ENCODE measurements at regions not wholly inside any gene's neighbourhood (a gene's known extent, or its start where the extent isn't known, plus 50 kb on each side); places are given as distances from the start of the nearest gene placed in this dataset.

DNA sequence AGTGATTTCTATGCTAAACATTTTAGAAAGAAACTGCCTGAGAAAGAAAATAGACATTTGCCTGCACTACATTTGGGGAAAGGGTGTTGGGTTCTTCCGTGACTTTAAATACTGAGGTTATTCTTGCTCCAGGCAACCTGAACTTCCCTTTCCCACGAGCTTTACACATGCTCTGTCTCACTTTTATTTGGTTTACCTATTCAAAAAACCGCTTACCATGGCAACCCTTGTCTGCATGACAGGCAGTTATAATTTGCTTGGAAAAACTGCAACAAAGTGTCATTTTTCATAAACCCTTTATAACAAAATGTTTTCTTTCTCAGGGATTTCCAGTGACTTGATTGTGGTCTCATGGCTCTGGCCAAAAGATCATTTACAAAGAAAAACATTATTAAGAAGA is 416.3 kb upstream of the MEIS2 start:
- intact Hi-C loops (cut with micrococcal nuclease), result no loop called here
- no peak overlapping the region for H3K4me3 Mint-ChIP-seq
- H3K27me3 Mint-ChIP-seq (ENCODE audit: insufficient read depth), result no peaks in the 10 kb centered on the region
- H3K36me3 Mint-ChIP-seq (ENCODE audit: low read depth), result no peaks in the 10 kb centered on the region
- no peak overlapping the region for H3K27ac Mint-ChIP-seq
- DNase-seq (ENCODE audit: low spot score), result no peak
- H3K4me1 Mint-ChIP-seq (ENCODE audit: low read depth), result no peaks in the 10 kb centered on the region
- H3K9me3 Mint-ChIP-seq, result peaks cover 12% of the 10 kb centered on the region

DNA sequence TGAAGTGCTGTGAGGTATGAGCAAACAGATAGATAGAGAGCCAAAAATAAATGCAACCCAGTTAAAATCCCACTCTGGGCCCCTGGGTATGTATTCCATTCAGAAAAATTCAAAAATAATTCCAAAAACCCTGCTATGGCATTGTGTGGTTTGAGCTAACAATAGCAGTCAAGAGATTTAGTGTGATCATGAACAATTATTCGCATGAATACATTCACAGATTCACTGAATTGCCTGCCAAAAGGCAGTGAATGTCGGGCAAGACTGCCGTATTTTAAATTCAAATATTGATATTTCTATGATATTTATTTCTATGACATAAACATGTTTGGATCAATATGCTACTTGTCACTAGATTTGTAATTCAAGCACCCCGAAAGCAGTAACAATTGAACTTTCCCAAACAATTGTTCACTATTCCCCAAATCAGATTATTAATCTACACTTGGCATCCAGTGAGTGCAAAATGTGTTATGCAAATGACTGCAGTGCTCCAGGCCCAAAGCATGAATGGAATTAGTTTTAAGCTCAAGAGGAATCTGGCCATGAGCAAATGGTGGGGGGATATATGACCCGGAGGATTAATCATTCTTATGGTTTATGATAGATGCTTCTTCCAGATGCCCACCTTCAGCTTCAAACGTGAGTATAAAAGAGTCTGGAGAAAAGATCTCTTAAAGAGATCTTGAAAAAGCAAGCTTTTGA is 417.0 kb upstream of the MEIS2 start:
- H3K27me3 Mint-ChIP-seq (ENCODE audit: insufficient read depth), result no peaks in the 10 kb centered on the region
- H3K4me1 Mint-ChIP-seq (ENCODE audit: low read depth), result no peaks in the 10 kb centered on the region
- peaks cover 12% of the 10 kb centered on the region for H3K9me3 Mint-ChIP-seq
- no peak overlapping the region for H3K27ac Mint-ChIP-seq
- intact Hi-C loops (cut with micrococcal nuclease), result no loop called here
- no peak overlapping the region for H3K4me3 Mint-ChIP-seq
- no peak for DNase-seq (ENCODE audit: low spot score)
- H3K36me3 Mint-ChIP-seq (ENCODE audit: low read depth), result no peaks in the 10 kb centered on the region

DNA sequence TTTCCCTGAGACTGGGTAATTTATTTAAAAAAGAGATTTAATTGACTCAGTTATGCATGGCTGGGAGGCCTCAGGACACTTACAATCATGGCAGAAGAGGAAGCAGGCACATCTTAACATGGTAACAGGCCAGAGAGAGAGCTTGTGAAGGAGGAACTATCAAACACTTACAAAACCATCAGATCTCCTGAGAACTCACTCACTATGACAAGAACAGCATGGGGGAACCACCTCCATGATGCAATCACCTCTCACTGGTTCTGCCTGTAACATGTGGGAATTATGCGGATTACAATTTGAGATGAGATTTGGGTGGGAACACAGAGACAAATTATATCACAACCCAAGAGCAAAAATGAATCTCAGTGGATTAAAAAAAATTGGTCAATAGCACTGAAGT is 416.0 kb upstream of the TMCO5A start:
- Mint-ChIP-seq H3K9me3 (peaks cover 7% of the 10 kb centered on the region), H3K4me1 (ENCODE audit: low read depth) (no peaks in the 10 kb centered on the region), H3K27ac (no peak overlapping the region), H3K36me3 (ENCODE audit: low read depth) (no peaks in the 10 kb centered on the region), H3K27me3 (ENCODE audit: insufficient read depth) (no peaks in the 10 kb centered on the region), H3K4me3 (no peak overlapping the region)
- intact Hi-C loops (cut with micrococcal nuclease), result no loop called here
- no peak for DNase-seq (ENCODE audit: low spot score)

DNA sequence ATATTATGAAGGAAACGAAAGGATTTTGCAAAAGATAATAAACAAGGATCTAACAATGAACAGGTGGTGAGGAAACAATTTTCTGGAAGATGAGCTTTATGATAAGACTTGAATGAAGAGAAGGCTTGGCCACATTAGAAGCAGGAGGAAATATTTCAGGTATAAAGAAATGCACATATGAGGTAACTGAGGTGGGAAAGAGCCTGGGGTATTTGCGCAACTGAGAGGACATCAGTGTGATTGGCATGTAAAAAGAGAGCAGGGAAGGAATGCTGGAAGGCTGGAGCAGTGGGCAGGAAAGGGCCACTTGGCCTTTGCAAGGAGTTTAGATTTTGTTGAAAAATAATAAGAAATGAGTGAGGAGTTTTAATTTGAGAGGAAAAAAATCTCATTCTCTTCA is 414.4 kb upstream of the TMCO5A start:
- H3K36me3 Mint-ChIP-seq (ENCODE audit: low read depth), result no peaks in the 10 kb centered on the region
- peaks cover 11% of the 10 kb centered on the region for H3K9me3 Mint-ChIP-seq
- DNase-seq (ENCODE audit: low spot score), result no peak
- H3K4me1 Mint-ChIP-seq (ENCODE audit: low read depth), result no peaks in the 10 kb centered on the region
- H3K27ac Mint-ChIP-seq, result no peak overlapping the region
- H3K27me3 Mint-ChIP-seq (ENCODE audit: insufficient read depth), result no peaks in the 10 kb centered on the region
- no peak overlapping the region for H3K4me3 Mint-ChIP-seq
- intact Hi-C loops (cut with micrococcal nuclease), result no loop called here

DNA sequence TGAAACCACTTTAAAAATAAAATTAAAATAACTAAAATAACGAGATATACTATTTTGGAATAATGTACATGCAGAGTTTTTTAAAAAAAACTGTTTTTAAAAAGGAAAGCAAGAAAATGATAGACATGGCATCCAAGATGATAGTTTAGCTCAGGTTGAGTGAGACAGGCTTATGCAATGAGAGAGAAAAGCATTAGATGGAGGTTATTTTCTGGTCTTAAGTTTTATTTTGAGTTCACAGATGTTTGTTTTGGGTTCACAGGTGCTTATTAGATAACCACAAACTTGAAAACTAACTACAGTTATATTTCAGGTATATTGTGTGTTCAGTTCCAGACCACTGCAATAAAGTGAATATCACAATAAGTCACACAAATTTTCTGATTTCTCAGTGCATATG is 413.6 kb upstream of the TMCO5A start:
- Mint-ChIP-seq H3K27me3 (ENCODE audit: insufficient read depth) (no peaks in the 10 kb centered on the region), H3K9me3 (peaks cover 14% of the 10 kb centered on the region), H3K4me1 (ENCODE audit: low read depth) (no peaks in the 10 kb centered on the region), H3K27ac (no peak overlapping the region), H3K4me3 (no peak overlapping the region), H3K36me3 (ENCODE audit: low read depth) (no peaks in the 10 kb centered on the region)
- intact Hi-C loops (cut with micrococcal nuclease), result no loop called here
- DNase-seq (ENCODE audit: low spot score), result no peak

DNA sequence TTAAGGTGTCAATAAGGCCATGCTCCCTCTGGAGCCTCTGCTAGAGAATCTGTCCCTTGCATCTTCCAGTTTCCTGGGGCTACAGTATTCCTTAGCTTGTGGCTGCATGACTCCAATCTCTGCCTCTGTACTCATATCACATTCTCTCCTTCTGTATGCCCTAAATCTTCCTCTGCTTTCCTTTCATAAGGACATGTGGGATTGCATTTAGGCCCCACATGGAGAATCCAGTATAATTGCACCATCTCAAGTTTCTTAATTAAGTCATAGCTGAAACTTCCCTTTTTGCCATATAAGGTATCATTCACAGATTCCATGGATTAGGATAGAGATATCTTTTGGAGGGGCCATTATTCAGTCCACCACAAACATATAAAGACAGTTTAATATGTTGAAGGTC is 409.8 kb upstream of the TMCO5A start:
- no peaks in the 10 kb centered on the region for H3K36me3 Mint-ChIP-seq (ENCODE audit: low read depth)
- H3K9me3 Mint-ChIP-seq, result peaks cover 16% of the 10 kb centered on the region
- no peak for DNase-seq (ENCODE audit: low spot score)
- intact Hi-C loops (cut with micrococcal nuclease), result no loop called here
- no peaks in the 10 kb centered on the region for H3K27me3 Mint-ChIP-seq (ENCODE audit: insufficient read depth)
- no peak overlapping the region for H3K4me3 Mint-ChIP-seq
- H3K27ac Mint-ChIP-seq, result no peak overlapping the region
- H3K4me1 Mint-ChIP-seq (ENCODE audit: low read depth), result no peaks in the 10 kb centered on the region

DNA sequence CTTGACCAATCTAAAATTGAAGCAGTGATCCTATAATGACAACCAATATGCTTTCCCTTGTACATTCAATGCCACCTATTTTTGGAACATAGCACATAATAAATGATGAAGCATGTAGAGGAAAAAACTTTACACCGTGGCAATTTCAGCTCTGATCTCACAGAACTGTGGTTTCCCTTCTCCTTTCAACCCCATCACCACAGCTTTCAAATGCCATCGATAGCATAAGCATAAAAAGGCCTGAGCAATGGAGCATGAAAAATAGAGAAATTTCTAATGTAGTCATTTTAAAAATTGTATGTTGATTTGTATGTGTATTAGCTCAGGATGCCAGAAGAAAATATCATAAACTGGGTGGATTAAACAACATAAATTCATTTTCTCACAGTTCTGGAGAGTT is 406.0 kb upstream of the TMCO5A start:
- Mint-ChIP-seq H3K9me3 (peaks cover 14% of the 10 kb centered on the region), H3K27me3 (ENCODE audit: insufficient read depth) (no peaks in the 10 kb centered on the region), H3K36me3 (ENCODE audit: low read depth) (no peaks in the 10 kb centered on the region), H3K27ac (no peak overlapping the region), H3K4me1 (ENCODE audit: low read depth) (no peaks in the 10 kb centered on the region), H3K4me3 (no peak overlapping the region)
- intact Hi-C loops (cut with micrococcal nuclease), result no loop called here
- no peak for DNase-seq (ENCODE audit: low spot score)

DNA sequence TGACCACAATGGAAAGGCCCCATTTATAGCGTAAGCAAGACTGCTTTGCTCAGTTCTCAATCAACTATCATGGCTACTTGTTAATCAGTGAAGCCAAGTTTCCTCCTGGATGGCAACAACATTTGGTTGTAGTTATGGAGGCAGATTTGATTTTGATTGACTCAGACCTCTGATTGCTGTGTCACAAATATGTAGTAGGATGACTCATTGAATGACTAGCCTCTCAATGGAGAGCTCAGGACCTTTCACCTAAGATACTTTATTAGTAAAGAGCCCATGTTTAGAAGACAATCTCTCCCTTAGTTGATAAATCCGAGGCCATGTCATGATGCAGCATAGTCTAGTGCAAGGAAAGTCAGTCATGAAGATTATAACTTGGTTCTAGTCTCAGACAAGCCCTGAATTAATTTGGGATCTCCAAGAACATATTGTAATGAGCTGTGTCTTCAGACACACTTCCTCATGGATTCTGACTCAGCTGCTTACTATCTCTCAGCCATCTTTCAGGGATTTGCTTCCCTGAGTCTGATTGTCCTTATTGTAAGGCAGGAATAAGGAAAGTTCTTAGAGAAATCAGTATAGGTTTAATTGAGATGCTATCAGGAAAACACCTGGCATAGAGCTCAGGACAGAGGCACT is 397.4 kb upstream of the TMCO5A start:
- Mint-ChIP-seq H3K36me3 (ENCODE audit: low read depth) (no peaks in the 10 kb centered on the region), H3K4me3 (no peak overlapping the region), H3K9me3 (peaks cover 13% of the 10 kb centered on the region), H3K27ac (no peak overlapping the region), H3K4me1 (ENCODE audit: low read depth) (no peaks in the 10 kb centered on the region), H3K27me3 (ENCODE audit: insufficient read depth) (no peaks in the 10 kb centered on the region)
- intact Hi-C loops (cut with micrococcal nuclease), result no loop called here
- no peak for DNase-seq (ENCODE audit: low spot score)

DNA sequence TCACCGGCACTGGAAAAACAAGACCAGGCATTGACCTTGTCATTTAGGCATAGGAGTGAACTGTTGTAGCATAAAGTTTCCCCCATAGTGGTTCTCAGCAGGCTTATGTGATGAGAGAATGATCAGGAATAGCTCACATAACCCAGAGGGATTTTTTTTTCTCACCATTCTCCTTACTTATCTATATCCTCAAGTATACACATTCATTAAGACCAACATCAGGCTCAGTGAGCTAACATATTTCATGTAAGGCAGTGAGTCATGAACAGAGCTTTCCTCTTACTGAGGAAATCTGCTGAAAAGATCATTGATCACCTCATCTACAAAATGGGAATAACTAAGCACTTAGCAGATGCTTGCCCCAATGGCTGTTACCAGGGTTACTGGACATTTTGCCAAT is 396.6 kb upstream of the TMCO5A start:
- DNase-seq (ENCODE audit: low spot score), result no peak
- intact Hi-C loops (cut with micrococcal nuclease), result no loop called here
- no peak overlapping the region for H3K27ac Mint-ChIP-seq
- H3K36me3 Mint-ChIP-seq (ENCODE audit: low read depth), result no peaks in the 10 kb centered on the region
- no peaks in the 10 kb centered on the region for H3K27me3 Mint-ChIP-seq (ENCODE audit: insufficient read depth)
- H3K9me3 Mint-ChIP-seq, result peaks cover 17% of the 10 kb centered on the region
- H3K4me3 Mint-ChIP-seq, result no peak overlapping the region
- H3K4me1 Mint-ChIP-seq (ENCODE audit: low read depth), result no peaks in the 10 kb centered on the region

DNA sequence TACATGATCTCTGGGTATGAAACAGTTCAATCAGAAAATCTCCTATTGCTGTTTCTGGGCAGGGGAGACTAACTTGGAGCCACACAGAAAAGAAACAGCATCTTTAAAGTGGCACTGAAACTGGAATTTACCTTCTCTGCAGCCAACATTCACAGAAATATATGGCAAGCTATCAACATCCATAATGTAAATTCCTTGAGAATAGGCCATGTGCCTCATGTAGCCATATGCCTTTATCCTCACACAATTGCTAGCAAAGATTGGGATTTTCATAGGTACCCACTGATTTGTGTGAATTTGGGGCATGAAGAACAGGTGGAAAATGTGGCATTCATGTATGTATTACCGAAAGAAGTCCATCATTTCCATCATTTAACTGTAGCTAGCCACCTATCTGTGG is 386.3 kb upstream of the TMCO5A start:
- H3K9me3 Mint-ChIP-seq, result peaks cover 9% of the 10 kb centered on the region
- H3K4me1 Mint-ChIP-seq (ENCODE audit: low read depth), result no peaks in the 10 kb centered on the region
- no peak for DNase-seq (ENCODE audit: low spot score)
- no peaks in the 10 kb centered on the region for H3K36me3 Mint-ChIP-seq (ENCODE audit: low read depth)
- no peaks in the 10 kb centered on the region for H3K27me3 Mint-ChIP-seq (ENCODE audit: insufficient read depth)
- intact Hi-C loops (cut with micrococcal nuclease), result no loop called here
- no peak overlapping the region for H3K27ac Mint-ChIP-seq
- no peak overlapping the region for H3K4me3 Mint-ChIP-seq

DNA sequence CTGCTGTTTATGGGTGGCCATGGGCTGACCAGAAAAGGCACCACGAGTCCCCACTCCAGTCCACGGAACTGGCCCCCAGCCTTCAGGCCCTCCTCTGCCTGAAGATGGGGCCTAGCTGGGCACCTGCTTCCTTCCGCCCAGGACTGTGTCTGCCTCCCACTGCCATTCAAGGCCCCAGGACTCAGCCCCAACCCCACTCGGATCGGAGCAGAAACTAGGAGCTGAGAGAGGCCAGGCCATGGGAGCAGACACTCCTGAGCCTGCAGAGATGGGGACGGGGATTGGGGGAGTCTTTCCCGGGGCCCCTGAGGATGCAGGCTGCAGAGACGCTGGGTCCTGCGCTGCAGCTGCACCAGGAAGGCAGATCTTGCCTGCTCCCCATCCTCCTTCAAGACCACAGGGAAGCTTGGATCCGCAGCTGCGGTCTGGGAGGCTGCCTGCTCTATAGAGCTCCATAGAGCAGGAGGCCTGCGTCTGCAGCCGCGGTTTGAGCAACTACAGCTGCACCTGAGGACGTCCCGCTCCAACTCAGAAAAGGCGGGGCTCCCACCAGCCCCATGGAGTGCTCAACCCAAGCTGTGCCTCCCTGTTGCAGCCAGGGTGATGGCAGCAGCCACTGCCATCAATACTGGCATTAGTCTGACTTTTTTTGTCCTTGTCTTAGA is 383.9 kb upstream of the TMCO5A start:
- Mint-ChIP-seq H3K27ac (no peak overlapping the region), H3K4me3 (no peak overlapping the region), H3K36me3 (ENCODE audit: low read depth) (no peaks in the 10 kb centered on the region), H3K4me1 (ENCODE audit: low read depth) (no peaks in the 10 kb centered on the region), H3K9me3 (peaks cover 21% of the 10 kb centered on the region), H3K27me3 (ENCODE audit: insufficient read depth) (no peaks in the 10 kb centered on the region)
- DNase-seq (ENCODE audit: low spot score), result no peak
- intact Hi-C loops (cut with micrococcal nuclease), result no loop called here

DNA sequence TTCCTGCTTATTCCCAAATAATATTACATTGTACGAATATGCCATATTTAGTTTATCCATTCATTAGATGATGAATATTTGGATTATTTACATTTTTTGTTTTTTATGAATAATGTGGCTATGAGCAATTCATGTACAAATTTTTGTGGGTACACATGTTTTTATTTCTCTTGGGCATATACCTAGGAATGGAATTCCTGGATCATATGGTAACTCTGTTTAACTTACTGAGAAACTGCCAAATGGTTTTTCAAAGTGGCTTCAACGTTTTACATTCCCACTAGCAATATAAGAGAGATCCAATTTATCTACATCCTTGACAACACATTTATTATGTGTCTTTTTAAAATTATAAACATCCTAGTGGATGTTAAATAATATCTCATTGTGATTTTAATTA is 362.0 kb upstream of the TMCO5A start:
- Mint-ChIP-seq H3K36me3 (ENCODE audit: low read depth) (no peaks in the 10 kb centered on the region), H3K4me1 (ENCODE audit: low read depth) (no peaks in the 10 kb centered on the region), H3K4me3 (no peak overlapping the region), H3K27me3 (ENCODE audit: insufficient read depth) (no peaks in the 10 kb centered on the region), H3K27ac (no peak overlapping the region), H3K9me3 (peaks cover 6% of the 10 kb centered on the region)
- intact Hi-C loops (cut with micrococcal nuclease), result no loop called here
- no peak for DNase-seq (ENCODE audit: low spot score)

DNA sequence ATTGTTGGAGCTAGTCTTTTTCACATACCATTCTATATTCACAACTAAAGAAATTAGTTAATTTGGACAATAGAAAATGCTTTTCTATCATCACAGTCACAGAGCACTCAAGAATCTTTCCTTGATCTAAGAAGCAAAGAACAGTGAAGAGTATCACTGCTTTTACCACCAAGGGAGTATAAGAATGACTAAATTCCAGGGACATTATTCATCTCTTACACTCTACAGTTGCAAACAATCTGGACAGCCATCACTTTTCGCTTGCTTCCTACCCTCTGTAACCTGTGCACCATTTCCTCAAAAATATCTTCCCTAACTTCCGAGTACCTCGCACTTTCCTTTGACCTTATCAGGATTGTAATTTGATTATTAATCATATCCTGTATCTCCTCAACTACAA is 359.5 kb upstream of the TMCO5A start:
- intact Hi-C loops (cut with micrococcal nuclease), result no loop called here
- no peaks in the 10 kb centered on the region for H3K36me3 Mint-ChIP-seq (ENCODE audit: low read depth)
- H3K4me3 Mint-ChIP-seq, result no peak overlapping the region
- no peaks in the 10 kb centered on the region for H3K9me3 Mint-ChIP-seq
- no peak overlapping the region for H3K27ac Mint-ChIP-seq
- H3K4me1 Mint-ChIP-seq (ENCODE audit: low read depth), result no peaks in the 10 kb centered on the region
- no peaks in the 10 kb centered on the region for H3K27me3 Mint-ChIP-seq (ENCODE audit: insufficient read depth)
- DNase-seq (ENCODE audit: low spot score), result no peak

Measured in activated T-helper 1 cell treated with anti-CD3 and anti-CD28 coated beads, Interleukin-12 subunit alpha, Interleukin-12 subunit beta, Interleukin-2, Interleukin-4 antibody, amounts not matched to agents 30 ng/mL and 10 ng/mL and 1 ng/mL, durations not matched to agents 14 hours and 24 hours and 36 hours (primary cell).